Stimulated activated CD8-positive, alpha-beta memory T cell treated with anti-CD3 and anti-CD28 coated beads, Interleukin-4, amount 100 ng/mL, for 24 hours (primary cell): ENCODE measurements at regions not wholly inside any gene's neighbourhood (a gene's known extent, or its start where the extent isn't known, plus 50 kb on each side); places are given as distances from the start of the nearest gene placed in this dataset.

Experiments
- DNase-seq: peaks from one replicate; pipeline ENCODE4 v3.0.0-alpha.2; 2020; ENCODE audit warnings: low read depth

GRCh38 chr18:2425426-2426317 lies 145.6 kb downstream of the METTL4 start:
- DNase-seq = no peak

GRCh38 chr18:2430191-2430590 lies 141.1 kb downstream of the METTL4 start:
- DNase-seq = no peak

GRCh38 chr18:2431806-2432205 lies 139.5 kb downstream of the METTL4 start:
- DNase-seq = no peak

GRCh38 chr18:2433366-2433765 lies 137.9 kb downstream of the METTL4 start:
- no peak for DNase-seq

- DNase-seq = no peak
Measured at GRCh38 chr18:2441544-2441943, 129.8 kb downstream of the METTL4 start.

- DNase-seq = no peak
Measured at GRCh38 chr18:2442006-2442405, 129.3 kb downstream of the METTL4 start.

GRCh38 chr18:2442726-2443275 lies 128.5 kb downstream of the METTL4 start:
- DNase-seq = no peak

- DNase-seq = no peak
Measured at GRCh38 chr18:2444201-2444875, 127.0 kb downstream of the METTL4 start.

GRCh38 chr18:2448565-2449151 lies 122.6 kb downstream of the METTL4 start:
- no peak for DNase-seq

GRCh38 chr18:2451556-2451955 lies 119.7 kb downstream of the METTL4 start:
- no peak for DNase-seq

- no peak for DNase-seq
Measured at GRCh38 chr18:2459886-2460285, 111.4 kb downstream of the METTL4 start.

- no peak for DNase-seq
Measured at GRCh38 chr18:2466978-2467377, 104.3 kb downstream of the METTL4 start.

- DNase-seq = no peak
Measured at GRCh38 chr18:2468051-2468450, 103.3 kb downstream of the METTL4 start.

- no peak for DNase-seq
Measured at GRCh38 chr18:2471523-2471922, 99.8 kb downstream of the METTL4 start.

GRCh38 chr18:2478662-2479061 lies 92.6 kb downstream of the METTL4 start:
- DNase-seq = no peak

- DNase-seq = no peak
Measured at GRCh38 chr18:2480536-2480935, 90.8 kb downstream of the METTL4 start.

GRCh38 chr18:2482706-2483475 lies 88.4 kb downstream of the METTL4 start:
- DNase-seq = no peak

- DNase-seq = no peak
Measured at GRCh38 chr18:2485983-2486382, 85.3 kb downstream of the METTL4 start.

- DNase-seq = no peak
Measured at GRCh38 chr18:2486426-2486825, 84.9 kb downstream of the METTL4 start.
